ENCODE measurements at regions not wholly inside any gene's neighbourhood (a gene's known extent, or its start where the extent isn't known, plus 50 kb on each side); places are given as distances from the start of the nearest gene placed in this dataset.
A peak's percentile ranks its signal among the peaks of the same experiment; 100 is the strongest.

DNA sequence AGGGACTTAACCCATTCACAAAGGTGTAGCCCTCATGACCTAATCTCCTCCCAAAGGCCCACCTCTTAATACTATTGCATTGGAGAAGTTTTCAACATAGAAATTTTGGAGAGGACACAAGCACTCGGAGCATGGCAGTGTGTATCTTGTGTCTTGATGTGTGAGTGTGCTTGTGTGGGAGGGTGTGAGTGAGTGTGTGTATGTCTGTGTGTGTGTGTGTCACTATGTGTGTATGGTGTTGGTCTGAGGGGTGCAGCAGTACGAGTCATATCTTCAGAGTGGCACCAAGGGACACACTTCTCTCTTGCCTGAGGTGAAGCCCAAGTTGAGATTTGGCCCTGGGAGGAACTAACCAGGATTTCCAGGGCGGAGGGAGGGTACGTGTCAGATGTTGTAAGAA is 73.7 kb downstream of the NAV1 start:
- no peak for DNase-seq

DNA sequence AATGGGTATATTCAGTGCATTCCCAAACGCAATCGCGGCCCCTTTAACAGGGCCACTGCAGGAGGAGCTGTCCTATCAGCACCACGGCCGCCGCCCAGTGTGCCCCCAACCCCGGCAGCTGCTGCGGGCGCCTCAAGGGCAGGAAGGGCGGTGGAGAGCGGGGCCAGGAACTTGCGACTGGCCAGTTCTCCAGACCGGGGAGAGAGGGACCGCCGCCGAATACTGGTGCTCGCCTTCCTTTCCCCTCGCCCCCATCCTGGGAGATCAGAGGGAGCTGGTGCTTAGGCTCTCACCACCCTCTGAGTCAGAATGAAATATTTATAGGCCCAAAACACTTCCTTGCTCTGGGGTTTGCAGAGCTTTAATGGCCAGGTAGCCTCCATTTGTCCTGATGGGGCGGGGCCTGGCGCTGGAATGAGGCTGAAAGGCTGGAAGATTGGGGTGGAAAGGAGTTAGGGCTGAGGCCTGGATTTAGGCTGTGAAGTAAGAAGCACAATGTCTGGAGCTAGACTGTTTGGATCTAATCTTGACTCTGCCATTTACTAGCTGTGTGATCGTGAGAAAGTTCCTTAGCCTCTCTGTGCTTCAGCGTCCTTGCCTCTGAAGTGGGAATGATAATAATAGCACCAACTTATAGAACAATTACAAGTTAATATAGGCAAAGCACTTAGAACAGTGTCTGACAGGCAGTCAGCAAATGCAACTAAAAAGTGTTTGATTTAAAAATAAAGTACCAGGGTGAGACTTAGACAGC is 75.5 kb downstream of the NAV1 start:
- no peak for DNase-seq

DNA sequence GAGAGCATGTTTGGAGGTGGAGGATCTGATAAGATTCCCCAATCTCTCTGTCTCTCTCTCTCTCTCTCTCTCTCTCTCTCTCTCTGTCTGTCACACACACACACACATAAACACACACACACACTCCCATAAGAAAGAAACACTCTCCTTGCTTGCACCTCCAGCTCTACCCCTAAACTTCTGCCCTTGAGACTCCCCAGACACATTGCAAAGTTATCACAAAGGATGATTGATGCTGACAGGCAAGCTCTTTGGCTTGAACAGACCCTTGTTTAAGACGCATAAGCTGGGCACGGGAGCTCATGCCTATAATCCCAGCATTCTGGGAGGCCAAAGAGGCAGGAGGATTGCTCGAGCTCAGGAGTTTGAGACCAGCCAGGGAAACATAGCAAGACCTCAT is 78.2 kb downstream of the NAV1 start:
- DNase-seq: no peak

DNA sequence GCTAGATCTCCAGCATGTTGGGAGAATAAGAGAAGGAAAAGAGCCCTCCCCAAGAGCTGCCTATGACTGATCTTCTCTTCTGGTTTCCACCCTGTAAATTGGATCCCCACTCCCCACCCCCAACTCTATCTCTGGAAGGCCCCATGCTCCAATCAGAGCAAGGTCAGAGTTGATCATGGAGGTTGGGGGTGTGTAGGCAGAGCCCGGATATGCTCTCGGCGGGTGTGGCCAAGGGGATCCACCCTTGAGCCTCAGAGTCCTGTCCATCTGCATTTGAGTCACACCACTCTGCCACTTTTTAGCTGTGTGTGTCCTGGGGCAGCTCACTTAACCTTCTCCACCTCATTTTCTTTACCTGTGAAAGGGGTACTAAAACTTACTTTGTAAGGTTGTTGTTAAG is 79.5 kb downstream of the NAV1 start:
- DNase-seq: no peak

DNA sequence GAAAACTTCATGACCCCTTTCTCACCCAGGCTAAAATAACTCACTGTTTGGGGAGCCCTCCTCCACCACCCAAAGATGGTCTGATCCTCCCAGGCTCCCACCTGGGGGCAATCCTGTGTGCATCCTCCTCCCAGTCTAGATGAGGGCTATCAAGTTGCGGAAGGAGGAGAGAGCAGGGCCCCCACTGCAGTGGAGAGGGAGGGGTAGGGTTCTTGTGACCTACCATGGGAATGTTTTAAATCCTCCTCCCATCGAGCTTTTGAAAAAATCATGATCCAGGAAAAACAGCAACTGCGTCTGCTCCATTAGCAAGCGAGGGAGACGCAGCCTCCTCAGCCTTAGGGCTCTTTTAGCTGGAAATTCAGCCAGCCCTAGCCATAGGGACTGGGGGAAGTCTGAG is 80.0 kb downstream of the NAV1 start:
- DNase-seq: no peak

DNA sequence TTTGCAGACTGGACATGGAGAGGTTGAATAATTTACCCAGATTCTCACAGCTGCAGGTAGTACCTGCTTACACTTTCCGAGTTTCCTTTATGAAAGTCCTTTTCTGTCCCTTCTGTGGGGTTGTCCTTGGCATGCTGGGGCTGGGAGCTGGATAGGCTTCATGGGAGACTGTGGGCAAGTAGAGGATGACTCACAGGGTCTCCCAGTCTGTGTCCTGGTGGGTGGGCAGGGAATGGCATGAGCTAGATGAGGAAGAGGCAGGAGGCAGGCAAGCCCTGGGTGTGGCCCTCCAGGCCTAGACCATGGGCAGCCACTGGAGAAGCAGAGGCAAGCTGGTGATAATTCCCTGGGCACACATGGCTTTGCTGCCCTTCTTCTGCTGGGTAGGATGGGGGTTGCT is 80.6 kb downstream of the NAV1 start:
- no peak for DNase-seq

DNA sequence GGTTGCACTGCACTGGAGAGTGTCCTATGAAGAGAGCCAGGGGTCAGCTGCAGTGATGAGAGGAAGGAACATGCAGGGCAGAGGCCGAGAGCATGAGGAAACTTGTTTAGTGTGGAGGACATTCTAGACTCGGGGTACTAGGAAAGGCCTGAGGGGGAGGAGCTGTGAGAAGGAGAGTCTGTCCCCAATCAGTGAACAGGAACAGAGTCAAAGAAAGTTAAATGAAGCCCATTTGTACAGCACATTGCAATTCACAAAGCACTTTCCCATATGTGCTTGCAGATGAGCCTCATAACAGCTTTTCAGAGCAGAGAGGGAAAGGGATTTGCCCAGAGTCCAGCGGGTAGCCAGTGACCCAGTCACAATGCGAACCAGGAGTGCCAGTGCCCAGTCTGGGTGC is 83.4 kb downstream of the NAV1 start:
- DNase-seq: no peak

DNA sequence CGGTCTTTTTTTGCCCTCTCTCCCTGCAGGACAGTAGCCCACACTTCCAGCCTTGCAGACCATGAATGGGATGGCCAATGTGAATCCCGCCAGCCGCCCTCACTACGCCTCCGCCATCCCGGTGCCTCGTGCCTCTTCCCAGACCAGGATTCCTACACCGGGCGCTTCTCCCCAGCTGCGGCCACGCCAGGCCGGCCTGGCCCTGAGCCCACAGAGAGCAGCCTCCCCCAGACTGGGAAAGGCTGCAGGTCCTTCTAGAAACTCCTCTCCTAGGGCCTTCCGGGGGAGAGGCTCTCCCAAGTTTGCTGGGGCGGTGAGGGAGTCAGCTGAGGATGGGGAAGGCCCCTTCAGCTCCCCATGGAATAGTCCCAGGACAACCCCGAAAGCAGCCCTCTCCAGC is 83.9 kb downstream of the NAV1 start:
- DNase-seq: no peak

DNA sequence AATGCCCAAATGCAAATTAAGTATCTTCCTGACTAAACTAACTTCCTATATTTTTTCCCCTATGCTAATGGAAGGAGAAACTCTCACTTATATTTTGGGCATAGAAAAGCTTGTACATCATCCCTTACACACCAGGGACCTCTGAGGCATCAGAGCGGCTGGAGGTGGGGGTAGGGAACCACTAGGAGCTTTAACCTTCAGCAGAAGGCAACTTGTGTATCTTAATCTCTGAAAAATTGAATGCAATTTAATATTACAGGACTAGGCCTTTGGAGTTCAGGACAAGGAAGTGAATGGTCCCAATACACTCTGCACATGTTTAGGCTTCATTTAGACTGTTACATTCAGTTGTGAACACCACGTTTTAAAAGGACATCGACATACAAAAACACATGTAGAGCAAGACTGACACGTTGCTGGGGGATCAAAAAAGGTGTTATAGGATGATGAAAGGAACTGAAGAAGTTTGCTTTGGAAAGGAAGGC is 85.9 kb downstream of the NAV1 start:
- no peak for DNase-seq

DNA sequence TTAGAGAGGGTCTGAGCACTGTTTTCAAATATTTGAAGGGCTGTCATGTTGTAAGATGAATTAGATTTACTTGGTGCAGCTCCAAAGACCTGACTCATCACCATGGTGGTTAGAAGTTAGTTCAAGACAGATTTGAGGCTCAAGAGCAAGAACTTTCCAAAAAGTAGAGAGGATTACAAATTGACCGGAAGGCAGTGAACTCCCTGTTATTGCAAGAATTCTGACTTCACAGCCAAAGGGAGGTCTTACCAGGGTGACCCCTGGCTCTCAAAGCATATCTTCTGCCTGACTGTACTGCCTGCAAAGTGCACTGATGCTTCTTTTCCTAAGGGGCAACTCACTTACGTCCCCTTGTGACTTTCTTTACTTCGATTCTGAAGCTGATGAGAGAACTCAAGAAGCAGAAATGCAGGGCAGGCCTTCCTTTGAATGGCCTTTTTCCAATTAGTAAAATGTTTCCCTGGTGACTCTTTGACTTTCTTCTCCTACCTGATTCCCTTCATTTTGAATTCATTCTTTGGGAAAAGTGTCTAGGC is 86.4 kb downstream of the NAV1 start:
- DNase-seq: peak; percentile 97

DNA sequence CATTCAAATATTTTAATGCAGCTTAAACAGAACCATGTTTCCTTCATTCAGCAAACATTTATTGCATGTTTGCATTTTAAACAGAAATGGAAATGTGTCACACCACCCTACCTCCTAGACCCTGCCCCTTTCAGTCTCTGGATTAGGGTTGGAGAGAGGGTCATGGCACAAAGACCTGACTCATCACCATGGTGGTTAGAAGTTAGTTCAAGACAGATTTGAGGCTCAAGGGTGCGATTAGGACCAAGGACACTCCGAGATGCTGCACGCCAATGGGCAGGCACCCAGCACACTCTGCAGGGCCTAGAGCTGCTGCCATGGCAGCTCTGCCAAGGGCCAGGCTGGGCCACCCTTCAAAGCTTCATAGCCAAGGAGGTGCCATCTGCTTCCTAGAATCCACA is 86.9 kb downstream of the NAV1 start:
- DNase-seq: no peak

DNA sequence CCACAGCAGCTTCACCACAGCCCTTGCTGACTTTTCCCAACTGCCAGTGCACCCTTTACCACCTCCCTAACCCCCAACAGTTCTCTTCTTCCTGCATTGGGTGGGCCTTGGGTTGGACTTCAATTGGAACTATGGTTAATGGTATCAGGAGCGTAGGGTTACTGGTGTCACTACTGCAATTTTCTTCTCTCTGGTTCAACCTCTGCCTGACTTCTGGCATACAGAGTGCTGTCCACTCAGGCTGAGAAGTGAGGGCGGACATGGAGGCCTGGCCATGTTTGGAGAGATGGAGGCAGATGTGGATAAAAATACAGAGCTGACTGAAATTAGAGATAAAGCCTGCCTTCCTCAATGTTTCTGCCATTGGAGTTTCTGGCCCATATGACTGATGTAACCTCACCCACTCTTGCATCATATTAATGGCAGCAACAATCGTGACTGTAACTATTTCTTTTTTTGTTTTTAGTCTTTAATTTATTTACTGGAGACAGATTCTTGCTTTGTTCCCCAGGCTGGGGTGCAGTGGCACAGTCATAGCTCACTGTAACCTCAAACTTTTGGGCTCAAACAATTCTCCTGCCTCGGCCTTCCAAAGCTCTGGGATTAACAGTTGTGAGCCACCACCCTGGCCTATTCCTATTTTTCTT is 87.8 kb downstream of the NAV1 start:
- peak; percentile 50 for DNase-seq

DNA sequence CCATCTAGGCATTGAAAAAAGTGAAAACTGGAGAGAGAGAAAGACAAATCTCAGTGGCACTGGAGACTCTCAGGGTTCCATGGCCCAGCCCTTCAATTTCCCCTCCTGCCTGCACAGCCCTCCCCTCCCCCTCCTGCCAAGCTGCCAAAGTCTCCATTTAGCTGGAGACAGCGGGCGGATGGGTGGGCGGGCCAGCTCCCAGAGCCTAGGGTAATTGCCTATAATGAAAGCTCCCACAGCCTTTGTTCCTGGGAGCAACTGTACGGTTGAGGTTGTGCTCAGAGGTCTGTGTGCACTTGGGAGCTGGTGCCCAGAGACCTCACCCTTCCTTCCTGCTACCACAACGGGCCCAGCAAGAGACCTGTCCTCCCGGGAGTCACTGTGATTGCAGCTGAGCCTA is 89.6 kb downstream of the NAV1 start:
- no peak for DNase-seq

DNA sequence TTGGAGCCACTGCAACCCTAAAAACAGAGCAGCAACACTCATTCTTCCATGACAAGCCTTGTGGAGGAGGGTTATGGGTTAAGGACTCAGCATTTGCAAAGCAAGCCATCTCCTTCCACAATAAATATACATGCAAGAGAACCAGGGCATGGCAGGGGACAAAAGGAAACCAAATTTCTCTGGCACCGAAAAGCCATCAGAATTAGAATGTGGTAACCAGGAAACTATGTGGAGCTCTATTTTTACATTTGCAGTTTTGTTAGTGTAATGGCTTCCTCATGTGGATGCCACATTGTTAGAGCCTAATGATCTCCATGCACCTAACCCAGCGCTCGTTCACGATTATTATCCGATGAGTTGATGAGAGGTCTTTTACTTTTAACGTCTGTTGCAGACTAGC is 91.7 kb downstream of the NAV1 start:
- DNase-seq: peak; percentile 60

DNA sequence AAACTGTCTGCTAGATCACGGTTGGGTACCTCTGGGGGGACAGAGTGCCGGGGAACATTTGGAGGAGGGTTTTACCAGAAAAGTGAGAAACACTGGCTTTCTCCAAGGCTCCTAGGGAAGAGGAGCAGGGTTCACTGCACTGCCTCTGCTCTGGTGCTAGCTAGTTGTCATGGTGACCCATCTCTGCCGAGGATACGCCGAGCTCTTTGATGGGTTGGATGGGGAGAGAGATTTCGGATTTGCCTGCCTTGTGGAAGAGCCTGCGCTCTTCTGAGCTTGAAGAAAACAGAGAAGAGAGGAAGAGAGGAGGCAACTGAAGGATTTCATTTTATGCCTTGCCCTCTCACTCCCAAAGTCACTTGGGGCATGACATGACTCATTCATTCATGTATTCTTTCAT is 92.1 kb downstream of the NAV1 start:
- DNase-seq: no peak

DNA sequence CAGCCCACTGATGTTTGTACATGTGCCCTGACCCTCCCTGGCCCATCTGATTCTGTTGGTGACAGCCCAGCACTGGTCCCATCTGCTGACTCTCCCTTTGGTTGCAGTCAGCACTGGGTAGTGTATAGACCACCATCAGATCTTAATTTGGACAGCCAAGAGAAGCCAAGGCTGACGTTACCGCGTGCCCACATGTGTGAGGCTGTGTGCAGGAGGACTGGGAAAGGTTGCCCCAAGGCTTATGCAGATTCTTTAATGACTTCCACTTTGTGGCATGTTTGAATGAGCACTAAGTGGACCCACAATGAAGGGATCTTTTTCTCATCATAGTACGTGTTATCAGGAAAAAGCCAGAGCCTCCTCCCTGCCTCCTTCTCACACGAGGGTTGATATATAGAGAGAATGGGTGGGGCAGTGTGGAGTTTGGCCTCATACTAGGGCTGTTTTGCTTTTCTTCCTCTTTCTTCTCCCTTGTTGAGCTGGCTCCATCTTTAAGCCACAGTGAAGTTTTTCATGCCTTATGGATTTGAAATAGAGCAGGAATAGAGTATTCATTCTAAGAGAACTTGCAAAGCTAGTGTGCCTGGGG is 93.5 kb downstream of the NAV1 start:
- no peak for DNase-seq

DNA sequence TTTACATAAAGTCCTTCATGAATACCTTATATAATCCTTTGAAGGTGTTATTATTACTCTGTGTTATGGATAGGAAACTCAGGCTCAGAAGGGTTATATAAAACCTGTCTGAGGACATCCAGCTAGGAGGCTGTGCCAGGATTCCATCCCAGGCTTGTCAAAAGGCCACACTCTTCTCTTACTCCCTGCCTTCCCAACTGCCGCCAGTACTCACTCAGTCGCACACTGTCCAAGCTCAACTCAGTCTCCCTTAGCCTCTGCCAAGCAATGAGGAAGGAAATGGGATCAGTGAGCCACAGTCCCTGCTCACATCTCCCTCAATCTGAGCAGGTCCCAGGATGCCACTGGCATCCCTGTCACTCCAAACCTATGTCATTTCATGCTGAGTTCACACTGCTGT is 94.4 kb downstream of the NAV1 start:
- DNase-seq: no peak

DNA sequence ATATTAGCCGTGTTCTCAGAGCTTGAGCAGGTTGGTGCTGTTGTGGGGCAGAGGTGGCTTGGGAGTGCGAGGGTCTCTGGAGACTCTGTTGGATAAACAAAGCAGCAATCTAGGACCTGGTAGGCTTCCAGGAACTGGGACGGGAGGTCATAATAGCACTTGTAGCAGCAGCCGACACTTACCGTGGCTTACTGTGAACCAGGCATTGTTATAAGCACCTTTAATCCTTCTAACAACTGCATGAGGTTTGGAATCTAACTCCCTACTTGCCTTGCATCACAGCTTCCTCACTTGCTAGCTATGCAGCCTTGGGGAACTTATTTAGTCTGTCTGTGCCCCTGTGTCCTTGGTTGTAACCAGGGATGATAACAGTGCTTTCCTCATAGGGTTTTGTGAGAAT is 94.9 kb downstream of the NAV1 start:
- no peak for DNase-seq

DNA sequence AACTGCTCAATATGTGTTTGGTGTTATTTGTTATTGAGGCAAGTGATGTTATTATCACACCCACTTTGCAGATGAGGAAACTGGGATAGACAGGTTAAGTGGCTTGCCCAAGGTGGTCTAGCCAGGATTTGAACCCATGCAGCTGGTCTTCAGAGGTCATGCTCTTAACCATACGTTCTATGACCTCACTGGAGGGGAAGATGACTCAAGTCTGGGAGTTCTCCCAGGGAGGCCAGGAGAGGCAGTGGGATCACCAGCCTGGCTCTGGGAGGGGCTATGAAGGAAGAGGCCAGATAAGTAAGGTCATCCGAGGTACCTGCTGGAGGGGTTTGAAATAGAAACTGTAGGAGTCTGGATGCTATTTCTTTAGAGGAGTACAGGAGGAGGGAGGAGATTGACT is 95.3 kb downstream of the NAV1 start:
- DNase-seq: no peak

DNA sequence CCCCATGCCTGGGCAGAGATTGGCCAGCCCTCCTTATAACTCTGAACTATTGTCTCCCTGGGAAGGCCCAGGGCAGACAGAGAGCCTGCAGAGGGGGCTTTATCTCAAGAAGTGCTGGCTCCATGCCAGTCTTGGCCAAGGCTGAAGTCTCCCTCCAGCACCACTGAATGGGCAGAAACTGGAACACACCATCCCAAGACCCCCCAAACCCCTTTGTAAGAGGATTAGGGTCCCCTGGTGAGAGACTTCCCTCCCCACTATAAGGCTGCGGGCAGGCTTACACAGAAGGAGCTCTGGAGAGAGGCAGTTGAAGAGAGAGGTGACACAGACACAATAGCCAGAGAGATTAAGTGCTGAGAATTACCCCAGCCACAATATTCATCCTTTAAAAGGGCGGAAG is 97.2 kb downstream of the NAV1 start:
- DNase-seq: no peak

DNA sequence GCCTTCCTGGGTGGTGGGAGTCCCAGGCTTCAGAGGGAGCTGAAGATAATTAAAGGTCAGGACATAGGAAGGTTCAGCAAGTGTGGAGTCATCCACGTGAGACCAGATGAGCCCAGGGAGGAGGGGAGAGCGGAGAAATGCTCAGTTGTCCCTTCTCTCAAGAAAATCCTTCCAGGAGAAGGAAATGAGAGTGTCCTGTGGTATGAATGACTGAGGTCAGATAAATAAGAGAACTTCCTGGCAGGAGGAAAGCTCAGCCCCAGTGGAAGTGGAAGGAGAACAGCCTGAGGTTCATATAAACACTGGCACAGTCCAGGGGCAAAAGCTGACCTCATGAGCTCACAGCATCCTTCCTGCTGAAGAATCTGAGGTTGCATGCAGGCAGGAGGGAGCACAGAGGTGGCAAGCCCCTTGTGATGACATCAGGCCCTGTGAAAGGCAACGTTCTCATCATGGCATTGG is 97.6 kb downstream of the NAV1 start:
- no peak for DNase-seq

DNA sequence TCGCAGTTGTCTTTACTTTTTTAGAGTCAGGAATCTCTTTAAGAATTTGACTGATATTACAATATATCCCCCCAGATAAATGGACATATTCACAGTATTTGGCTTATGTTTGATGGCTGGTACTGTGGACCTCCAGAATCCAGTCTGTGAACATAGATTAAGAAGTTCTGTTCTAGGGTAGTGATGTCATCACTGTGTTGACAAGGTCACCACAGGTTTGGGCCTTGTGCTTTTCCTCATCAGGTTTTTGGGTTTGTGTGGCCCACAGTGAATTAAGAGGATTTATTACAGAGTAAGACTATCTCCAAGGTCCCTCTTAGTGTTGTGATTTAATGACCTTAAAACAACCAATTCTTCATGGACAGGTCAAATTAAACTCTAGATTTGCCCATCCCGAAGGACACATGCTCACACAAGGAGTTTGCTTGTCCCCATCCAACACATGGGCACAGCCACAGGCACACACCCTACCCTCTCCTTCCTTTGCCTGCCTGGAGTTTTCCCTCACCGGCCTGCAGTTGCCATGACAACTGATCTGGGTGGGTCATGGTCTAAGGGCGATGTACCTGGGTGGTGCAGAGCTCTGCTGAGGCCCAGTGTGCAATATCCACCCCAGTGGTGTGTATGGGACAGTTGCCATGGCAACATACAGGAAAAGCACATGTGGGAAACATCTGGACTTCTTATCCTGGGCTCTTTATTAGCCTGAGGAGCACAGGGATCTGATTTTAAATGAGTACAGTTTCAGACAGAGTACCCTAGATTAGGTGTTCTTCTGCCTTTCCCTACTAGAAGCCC is 98.6 kb downstream of the NAV1 start:
- no peak for DNase-seq

DNA sequence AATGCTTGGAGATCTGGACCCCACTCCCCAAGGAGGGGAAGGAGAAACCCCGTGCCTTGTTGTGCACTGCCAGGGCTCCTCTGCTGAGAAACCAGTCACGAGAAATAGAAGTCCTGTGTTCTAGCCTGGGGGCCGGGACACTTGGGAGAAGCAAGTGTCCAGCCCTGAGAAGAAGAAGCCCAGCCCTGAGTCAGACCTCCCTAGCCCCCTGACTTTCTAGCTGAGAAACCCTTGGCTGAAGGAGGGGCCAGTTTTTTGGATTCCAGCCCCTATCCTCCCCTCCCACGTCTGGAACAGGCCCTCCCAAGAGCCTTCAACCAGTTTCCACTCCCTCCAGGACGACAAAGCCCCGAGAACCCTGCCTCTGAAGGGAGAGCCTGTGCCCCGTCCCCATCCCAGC is 100.5 kb downstream of the NAV1 start:
- no peak for DNase-seq

All from fibroblast of skin of right quadriceps (primary cell).